ENCODE measurements at regions not wholly inside any gene's neighbourhood (a gene's known extent, or its start where the extent isn't known, plus 50 kb on each side); places are given as distances from the start of the nearest gene placed in this dataset.

DNA sequence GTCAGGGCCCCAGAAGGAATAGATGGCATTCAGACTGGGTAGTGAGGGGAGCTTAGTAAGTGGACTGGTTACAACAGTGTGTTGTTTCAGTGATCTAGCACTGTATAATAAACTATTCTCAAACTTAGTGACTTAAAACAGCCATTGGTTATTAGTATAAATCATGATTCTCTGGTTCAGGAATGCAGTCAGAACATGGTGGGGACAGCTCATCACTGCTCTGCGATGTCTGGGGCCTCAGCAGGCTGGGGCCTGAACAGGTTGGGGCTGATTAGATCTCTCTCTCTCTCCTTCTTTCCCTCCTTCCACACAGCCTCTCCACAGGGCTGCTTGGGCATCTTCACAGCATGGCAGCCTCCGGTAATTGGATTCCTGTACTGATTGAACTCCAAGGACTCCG is 160.4 kb downstream of the GATB start:
- H3K4me3 ChIP-seq: no peak overlapping the region
- no peaks in the 10 kb centered on the region for H3K27me3 ChIP-seq
- peaks cover 3% of the 10 kb centered on the region for H3K4me1 ChIP-seq (ENCODE audit: low read depth)
- no peaks in the 10 kb centered on the region for H3K9me3 ChIP-seq (ENCODE audit: low read depth)
- H3K27ac ChIP-seq: no peak overlapping the region
- TF ChIP-seq, protein P1, sequence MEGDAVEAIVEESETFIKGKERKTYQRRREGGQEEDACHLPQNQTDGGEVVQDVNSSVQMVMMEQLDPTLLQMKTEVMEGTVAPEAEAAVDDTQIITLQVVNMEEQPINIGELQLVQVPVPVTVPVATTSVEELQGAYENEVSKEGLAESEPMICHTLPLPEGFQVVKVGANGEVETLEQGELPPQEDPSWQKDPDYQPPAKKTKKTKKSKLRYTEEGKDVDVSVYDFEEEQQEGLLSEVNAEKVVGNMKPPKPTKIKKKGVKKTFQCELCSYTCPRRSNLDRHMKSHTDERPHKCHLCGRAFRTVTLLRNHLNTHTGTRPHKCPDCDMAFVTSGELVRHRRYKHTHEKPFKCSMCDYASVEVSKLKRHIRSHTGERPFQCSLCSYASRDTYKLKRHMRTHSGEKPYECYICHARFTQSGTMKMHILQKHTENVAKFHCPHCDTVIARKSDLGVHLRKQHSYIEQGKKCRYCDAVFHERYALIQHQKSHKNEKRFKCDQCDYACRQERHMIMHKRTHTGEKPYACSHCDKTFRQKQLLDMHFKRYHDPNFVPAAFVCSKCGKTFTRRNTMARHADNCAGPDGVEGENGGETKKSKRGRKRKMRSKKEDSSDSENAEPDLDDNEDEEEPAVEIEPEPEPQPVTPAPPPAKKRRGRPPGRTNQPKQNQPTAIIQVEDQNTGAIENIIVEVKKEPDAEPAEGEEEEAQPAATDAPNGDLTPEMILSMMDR (IDR thresholded peaks at IDR 0.05; ENCODE audit: low read depth, low read length): no peak
- no peak for DNase-seq (ENCODE audit: low read depth in 1 of 2, low spot score in 1 of 2)
- H3K36me3 ChIP-seq: no peaks in the 10 kb centered on the region

DNA sequence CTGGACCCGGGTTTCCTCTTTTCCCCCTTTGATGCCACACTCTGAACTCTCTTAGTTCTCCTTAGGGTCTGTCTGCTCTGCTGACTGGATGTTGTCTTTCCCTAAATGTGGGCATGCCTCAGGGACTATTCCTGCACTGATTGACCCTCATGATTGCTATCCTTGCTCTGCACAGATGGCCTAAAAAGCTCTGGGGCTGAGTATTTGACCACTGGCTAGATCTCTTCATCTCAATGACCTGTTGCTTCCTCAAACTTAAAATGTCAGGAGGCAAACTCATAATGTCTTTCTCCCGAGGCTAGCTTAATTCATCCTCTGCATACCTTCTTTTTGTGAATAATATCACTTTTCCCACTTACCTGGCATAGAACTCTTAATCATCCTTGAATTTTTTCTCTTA is 157.4 kb downstream of the GATB start:
- no peaks in the 10 kb centered on the region for H3K9me3 ChIP-seq (ENCODE audit: low read depth)
- no peaks in the 10 kb centered on the region for H3K27me3 ChIP-seq
- no peak overlapping the region for H3K4me3 ChIP-seq
- TF ChIP-seq, protein P1 (IDR thresholded peaks at IDR 0.05; ENCODE audit: low read depth, low read length): no peak
- no peak overlapping the region for H3K27ac ChIP-seq
- peaks cover 14% of the 10 kb centered on the region for H3K4me1 ChIP-seq (ENCODE audit: low read depth)
- DNase-seq (ENCODE audit: low read depth in 1 of 2, low spot score in 1 of 2): no peak
- no peaks in the 10 kb centered on the region for H3K36me3 ChIP-seq

DNA sequence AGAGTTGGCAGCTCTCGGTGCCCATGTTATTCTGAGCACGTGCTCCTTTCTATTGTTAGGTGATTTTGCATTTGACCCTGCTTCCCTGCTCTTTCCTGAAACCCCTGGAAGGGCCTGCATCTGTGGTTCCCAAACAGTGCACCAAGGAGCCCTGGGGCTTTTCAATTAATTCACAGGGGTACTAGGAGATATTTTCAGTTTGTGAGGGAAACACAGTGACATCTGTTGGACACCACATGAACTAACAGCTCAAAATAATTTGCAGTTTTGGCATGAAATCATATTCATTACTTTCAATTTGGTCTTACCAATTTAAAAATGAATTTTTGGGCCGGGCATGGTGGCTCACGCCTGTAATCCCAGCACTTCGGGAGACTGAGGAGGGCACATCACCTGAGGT is 156.6 kb downstream of the GATB start:
- DNase-seq (ENCODE audit: low read depth in 1 of 2, low spot score in 1 of 2): peak in 1 of 2 donors; percentile 42
- Histone ChIP-seq H3K27me3 (no peaks in the 10 kb centered on the region), H3K27ac (no peak overlapping the region), H3K4me1 (ENCODE audit: low read depth) (peaks cover 12% of the 10 kb centered on the region), H3K4me3 (no peak overlapping the region), H3K36me3 (no peaks in the 10 kb centered on the region), H3K9me3 (ENCODE audit: low read depth) (no peaks in the 10 kb centered on the region)
- TF ChIP-seq, protein P1 (IDR thresholded peaks at IDR 0.05; ENCODE audit: low read depth, low read length): peak; percentile 53

DNA sequence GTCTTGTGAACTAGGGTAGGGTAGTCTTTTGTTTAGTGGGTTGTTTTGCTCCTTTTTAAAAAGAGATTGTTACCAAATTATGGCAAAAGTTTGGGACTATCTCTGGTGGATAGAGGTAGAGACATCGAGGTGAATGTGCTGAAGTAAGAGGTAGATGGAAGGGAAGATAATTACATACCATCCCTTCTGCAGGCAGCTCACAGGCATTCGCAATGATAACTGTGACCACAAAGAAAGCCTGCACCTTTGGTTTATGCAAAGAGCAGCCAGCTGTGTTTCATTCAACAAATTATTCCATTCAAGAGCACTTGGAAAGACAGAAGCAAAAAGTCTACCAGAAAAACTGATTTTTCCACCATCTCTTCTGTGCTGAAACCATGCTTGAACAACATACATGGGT is 155.6 kb downstream of the GATB start:
- Histone ChIP-seq H3K9me3 (ENCODE audit: low read depth) (no peaks in the 10 kb centered on the region), H3K4me1 (ENCODE audit: low read depth) (peaks cover 11% of the 10 kb centered on the region), H3K4me3 (no peak overlapping the region), H3K36me3 (no peaks in the 10 kb centered on the region), H3K27ac (no peak overlapping the region), H3K27me3 (no peaks in the 10 kb centered on the region)
- TF ChIP-seq, protein P1 (IDR thresholded peaks at IDR 0.05; ENCODE audit: low read depth, low read length): no peak
- DNase-seq (ENCODE audit: low read depth in 1 of 2, low spot score in 1 of 2): no peak

DNA sequence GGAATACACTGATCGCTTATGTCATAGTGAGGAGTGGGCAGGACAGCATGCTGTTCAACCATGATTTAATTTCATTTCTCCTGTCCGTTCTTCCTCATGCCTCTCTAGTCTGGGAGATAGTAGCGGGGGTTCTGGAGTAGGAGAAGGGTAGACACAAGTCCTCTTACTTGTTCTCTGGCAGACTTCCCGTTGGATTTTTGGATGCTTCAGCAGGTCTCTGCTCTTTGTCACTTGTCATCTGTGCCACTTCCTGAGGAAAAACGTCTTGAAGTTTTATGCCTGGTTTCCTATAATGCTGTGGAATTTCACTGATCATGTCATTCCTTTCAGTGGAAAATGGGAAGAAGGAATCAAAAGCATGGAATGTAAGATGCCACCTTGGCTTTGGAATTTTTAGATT is 154.7 kb downstream of the GATB start:
- no peaks in the 10 kb centered on the region for H3K9me3 ChIP-seq (ENCODE audit: low read depth)
- peak in 1 of 2 donors; percentile 7 for DNase-seq (ENCODE audit: low read depth in 1 of 2, low spot score in 1 of 2)
- H3K4me1 ChIP-seq (ENCODE audit: low read depth): peaks cover 11% of the 10 kb centered on the region
- no peak overlapping the region for H3K4me3 ChIP-seq
- TF ChIP-seq, protein P1 (IDR thresholded peaks at IDR 0.05; ENCODE audit: low read depth, low read length): no peak
- no peaks in the 10 kb centered on the region for H3K36me3 ChIP-seq
- H3K27ac ChIP-seq: no peak overlapping the region
- no peaks in the 10 kb centered on the region for H3K27me3 ChIP-seq

DNA sequence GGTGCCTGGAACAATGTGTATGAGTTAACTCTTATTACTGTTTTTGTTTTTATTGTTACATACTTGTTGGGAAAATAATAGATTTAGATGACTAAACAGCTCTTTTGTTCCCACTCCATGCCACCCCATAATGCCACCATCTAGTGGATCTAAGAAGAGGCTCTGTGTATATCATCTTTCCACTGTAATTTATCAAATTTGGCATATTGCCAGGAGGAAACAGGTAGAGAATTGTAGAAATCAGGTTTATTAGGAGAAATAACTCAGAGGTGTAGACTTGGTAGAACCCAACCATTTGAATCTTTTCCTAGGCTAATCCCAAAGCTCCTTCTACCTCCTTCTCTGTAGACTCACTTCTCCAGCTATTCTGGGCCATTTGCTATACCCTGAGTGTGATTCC is 150.6 kb downstream of the GATB start:
- no peaks in the 10 kb centered on the region for H3K27me3 ChIP-seq
- H3K27ac ChIP-seq: no peak overlapping the region
- TF ChIP-seq, protein P1 (IDR thresholded peaks at IDR 0.05; ENCODE audit: low read depth, low read length): no peak
- no peaks in the 10 kb centered on the region for H3K9me3 ChIP-seq (ENCODE audit: low read depth)
- H3K4me3 ChIP-seq: no peak overlapping the region
- H3K4me1 ChIP-seq (ENCODE audit: low read depth): peaks cover 16% of the 10 kb centered on the region
- no peak for DNase-seq (ENCODE audit: low read depth in 1 of 2, low spot score in 1 of 2)
- no peaks in the 10 kb centered on the region for H3K36me3 ChIP-seq

All from cardiac muscle cell (in vitro differentiated cells and primary cell).